Breast epithelium (tissue), 4 donors: ENCODE measurements at regions not wholly inside any gene's neighbourhood (a gene's known extent, or its start where the extent isn't known, plus 50 kb on each side); places are given as distances from the start of the nearest gene placed in this dataset.

Experiments used
- DNase-seq, 2 donors: peaks; one replicate each; pipeline ENCODE4 v3.0.0-alpha.2; 2019; ENCODE audit warnings: low spot score in 2 of 2
- H3K27ac ChIP-seq, 2 donors: fragments of 200-600 bp; sonication (generic) in 1 of 2; one replicate each; pipeline ENCODE4 v1.5.1; 2016 to 2019; ENCODE audit warnings: mild to moderate bottlenecking in 1 of 2
- H3K27me3 ChIP-seq, 2 donors: fragments of 200-600 bp; sonication (generic) in 1 of 2; one replicate each; pipeline versions ENCODE4 v1.5.1 to v1.6.0; 2017 to 2019; ENCODE audit warnings: control low read depth in 1 of 2, mild to moderate bottlenecking in 1 of 2
- H3K36me3 ChIP-seq: fragments of 200-600 bp; one replicate; pipeline ENCODE4 v1.5.1; 2019
- H3K4me1 ChIP-seq, 2 donors: fragments of 200-600 bp; sonication (generic); one replicate each; pipeline ENCODE4 v1.5.1; 2016 to 2019; ENCODE audit warnings: control low read depth in 1 of 2
- H3K4me3 ChIP-seq, 3 donors: fragments of 200-600 bp; sonication (generic); 1 replicate in 2 of 3; 2 replicates in 1 of 3; pipeline ENCODE4 v1.5.1; 2016 to 2019; ENCODE audit warnings: mild to moderate bottlenecking in 3 of 3, moderate library complexity in 2 of 3
- H3K9me3 ChIP-seq, 2 donors: fragments of 200-600 bp; sonication (generic) in 1 of 2; one replicate each; pipeline ENCODE4 v1.5.1; 2016 to 2019; ENCODE audit warnings: control low read depth in 1 of 2
- CTCF ChIP-seq, 3 donors: fragments of 450-650 bp; IDR thresholded peaks; one replicate each; pipeline ENCODE4 v1.5.1; 2016 to 2017; ENCODE audit warnings: antibody characterized with exemption in 3 of 3, mild to moderate bottlenecking in 3 of 3, moderate library complexity in 3 of 3
- POLR2A ChIP-seq: fragments of 450-650 bp; IDR thresholded peaks from one replicate; pipeline ENCODE4 v1.6.1; 2016; ENCODE audit warnings: antibody characterized with exemption, mild to moderate bottlenecking, moderate library complexity
- POLR2AphosphoS5 ChIP-seq, 3 donors: sonication (generic); formaldehyde crosslinking; IDR thresholded peaks; one replicate each; pipeline ENCODE4 v1.6.1; 2017; ENCODE audit warnings: antibody characterized with exemption in 3 of 3
- intact Hi-C: fragments of 100-400 bp; cut with DNase I; formaldehyde crosslinking; loops from one replicate; pipeline ENCODE4 v1.15.1; 2023; ENCODE audit warnings: low total_unique reads

GRCh38 chr7:138233189-138233588 is 156.9 kb downstream of the AKR1D1 start:
- no peaks in the 10 kb centered on the region for H3K4me1 ChIP-seq
- intact Hi-C loops = no loop called here
- DNase-seq = no peak
- H3K9me3 ChIP-seq = peaks cover 0 to 6% of the 10 kb centered on the region in 2 donors
- TF ChIP-seq POLR2AphosphoS5 (IDR thresholded peaks at IDR 0.05) = no peak
- no peak for TF ChIP-seq POLR2A
- TF ChIP-seq CTCF (IDR thresholded peaks at IDR 0.05) = no peak
- H3K27ac ChIP-seq = no peak overlapping the region
- no peaks in the 10 kb centered on the region for H3K27me3 ChIP-seq
- no peaks in the 10 kb centered on the region for H3K36me3 ChIP-seq
- no peak overlapping the region for H3K4me3 ChIP-seq

- no peaks in the 10 kb centered on the region for H3K36me3 ChIP-seq
These were observed 158.9 kb downstream of the AKR1D1 start for GRCh38 chr7:138235207-138235606.

GRCh38 chr7:138237995-138238394 is 161.7 kb downstream of the AKR1D1 start:
- Histone ChIP-seq H3K9me3 (peaks cover 0 to 17% of the 10 kb centered on the region in 2 donors), H3K4me1 (no peaks in the 10 kb centered on the region), H3K27me3 (no peaks in the 10 kb centered on the region), H3K4me3 (no peak overlapping the region), H3K27ac (no peak overlapping the region), H3K36me3 (no peaks in the 10 kb centered on the region)
- intact Hi-C loops = no loop called here
- TF ChIP-seq CTCF (IDR thresholded peaks at IDR 0.05) (no peak), POLR2A (no peak), POLR2AphosphoS5 (IDR thresholded peaks at IDR 0.05) (no peak)
- no peak for DNase-seq

More at GRCh38 chr7:138235207-138235606, 158.9 kb downstream of the AKR1D1 start:
- Histone ChIP-seq H3K27ac (no peak overlapping the region), H3K9me3 (peaks cover 0 to 18% of the 10 kb centered on the region in 2 donors), H3K4me1 (no peaks in the 10 kb centered on the region), H3K27me3 (no peaks in the 10 kb centered on the region), H3K4me3 (no peak overlapping the region)
- no peak for TF ChIP-seq CTCF (IDR thresholded peaks at IDR 0.05)
- TF ChIP-seq POLR2A = no peak
- TF ChIP-seq POLR2AphosphoS5 (IDR thresholded peaks at IDR 0.05) = no peak
- no peak for DNase-seq
- intact Hi-C loops = no loop called here

GRCh38 chr7:138238734-138239659 is 162.7 kb downstream of the AKR1D1 start:
- no peaks in the 10 kb centered on the region for H3K27me3 ChIP-seq
- intact Hi-C loops = no loop called here
- no peak overlapping the region for H3K27ac ChIP-seq
- no peaks in the 10 kb centered on the region for H3K36me3 ChIP-seq
- H3K4me1 ChIP-seq = no peaks in the 10 kb centered on the region
- no peak for DNase-seq
- TF ChIP-seq CTCF (IDR thresholded peaks at IDR 0.05) = no peak
- no peak for TF ChIP-seq POLR2A
- no peak for TF ChIP-seq POLR2AphosphoS5 (IDR thresholded peaks at IDR 0.05)
- no peak overlapping the region for H3K4me3 ChIP-seq
- H3K9me3 ChIP-seq = peaks cover 0 to 12% of the 10 kb centered on the region in 2 donors

- no peaks in the 10 kb centered on the region for H3K27me3 ChIP-seq
- H3K27ac ChIP-seq = no peak overlapping the region
- intact Hi-C loops = no loop called here
- no peak for DNase-seq
- H3K9me3 ChIP-seq = peaks cover 4 to 18% of the 10 kb centered on the region in 2 donors
- H3K4me1 ChIP-seq = no peaks in the 10 kb centered on the region
- no peaks in the 10 kb centered on the region for H3K36me3 ChIP-seq
- no peak overlapping the region for H3K4me3 ChIP-seq
- no peak for TF ChIP-seq POLR2A
- TF ChIP-seq CTCF (IDR thresholded peaks at IDR 0.05) = no peak
- no peak for TF ChIP-seq POLR2AphosphoS5 (IDR thresholded peaks at IDR 0.05)
These were observed 167.2 kb downstream of the AKR1D1 start for GRCh38 chr7:138243430-138243829.
